ENCODE measurements at regions not wholly inside any gene's neighbourhood (a gene's known extent, or its start where the extent isn't known, plus 50 kb on each side); places are given as distances from the start of the nearest gene placed in this dataset.

DNA sequence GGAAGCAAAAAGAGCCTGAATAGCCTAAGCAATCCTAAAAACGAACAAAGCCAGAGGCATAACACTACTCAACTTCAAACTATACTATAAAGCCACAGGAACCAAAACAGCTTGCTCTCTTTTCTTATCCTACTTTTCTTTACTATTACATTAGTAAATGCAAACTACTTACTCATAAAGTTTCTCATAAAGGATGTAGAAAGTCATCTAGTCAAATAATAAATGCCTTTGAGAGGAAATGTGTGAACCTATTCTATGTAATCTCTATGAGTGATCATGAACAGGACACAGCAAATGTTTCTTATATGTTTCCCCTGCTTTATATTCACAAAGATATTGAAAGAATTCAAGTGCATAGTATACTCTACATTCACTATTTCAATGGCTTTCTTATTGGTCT lies 176.9 kb upstream of the MDGA2 start:
- TF ChIP-seq, protein P1, sequence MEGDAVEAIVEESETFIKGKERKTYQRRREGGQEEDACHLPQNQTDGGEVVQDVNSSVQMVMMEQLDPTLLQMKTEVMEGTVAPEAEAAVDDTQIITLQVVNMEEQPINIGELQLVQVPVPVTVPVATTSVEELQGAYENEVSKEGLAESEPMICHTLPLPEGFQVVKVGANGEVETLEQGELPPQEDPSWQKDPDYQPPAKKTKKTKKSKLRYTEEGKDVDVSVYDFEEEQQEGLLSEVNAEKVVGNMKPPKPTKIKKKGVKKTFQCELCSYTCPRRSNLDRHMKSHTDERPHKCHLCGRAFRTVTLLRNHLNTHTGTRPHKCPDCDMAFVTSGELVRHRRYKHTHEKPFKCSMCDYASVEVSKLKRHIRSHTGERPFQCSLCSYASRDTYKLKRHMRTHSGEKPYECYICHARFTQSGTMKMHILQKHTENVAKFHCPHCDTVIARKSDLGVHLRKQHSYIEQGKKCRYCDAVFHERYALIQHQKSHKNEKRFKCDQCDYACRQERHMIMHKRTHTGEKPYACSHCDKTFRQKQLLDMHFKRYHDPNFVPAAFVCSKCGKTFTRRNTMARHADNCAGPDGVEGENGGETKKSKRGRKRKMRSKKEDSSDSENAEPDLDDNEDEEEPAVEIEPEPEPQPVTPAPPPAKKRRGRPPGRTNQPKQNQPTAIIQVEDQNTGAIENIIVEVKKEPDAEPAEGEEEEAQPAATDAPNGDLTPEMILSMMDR (tag by site-specific recombination; IDR thresholded peaks at IDR 0.05), result no peak
- TF ChIP-seq TRIM28 (IDR thresholded peaks at IDR 0.05; ENCODE audit: borderline replicate concordance, low read length) (no peak), REPIN1 (tag by site-specific recombination; IDR thresholded peaks at IDR 0.05; ENCODE audit: low read depth) (no peak), ZXDB (tag by site-specific recombination; IDR thresholded peaks at IDR 0.05) (no peak), IKZF3 (tag by site-specific recombination; IDR thresholded peaks at IDR 0.05) (no peak)
